HG02870 (cell line): ENCODE measurements at regions not wholly inside any gene's neighbourhood (a gene's known extent, or its start where the extent isn't known, plus 50 kb on each side); places are given as distances from the start of the nearest gene placed in this dataset.
"Not testable (repeated sequence)": the region's sequence is repeated elsewhere in the genome, so short reads cannot be mapped to it uniquely, and the experiment has no call there.

Experiments
- ATAC-seq: cut with Tn5 transposase; IDR thresholded peaks from one replicate; pipeline ENCODE4 v1.9.1; 2021; ENCODE audit warnings: mild to moderate bottlenecking, moderate library complexity; ENCODE audit not compliant: unreplicated experiment

DNA sequence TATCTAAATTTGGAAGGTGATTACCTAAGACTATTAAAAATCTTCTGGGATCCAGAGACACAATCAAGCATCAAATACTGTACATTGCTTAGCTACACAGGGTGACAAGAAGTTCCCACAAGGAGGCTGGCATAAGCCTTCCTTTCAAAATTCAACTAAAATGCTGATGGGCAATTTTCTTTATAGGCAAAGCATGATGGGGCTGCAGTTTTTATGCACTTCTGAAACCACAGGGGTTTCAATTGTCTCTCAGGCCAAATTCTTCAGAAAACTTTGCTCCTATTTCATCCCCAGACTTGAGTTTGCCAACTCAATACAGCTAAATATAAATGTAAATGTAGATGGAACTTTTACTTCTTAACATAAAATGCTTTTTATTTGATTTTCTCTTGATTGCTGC is 241.6 kb downstream of the ZPLD1 start:
- no peak for ATAC-seq

DNA sequence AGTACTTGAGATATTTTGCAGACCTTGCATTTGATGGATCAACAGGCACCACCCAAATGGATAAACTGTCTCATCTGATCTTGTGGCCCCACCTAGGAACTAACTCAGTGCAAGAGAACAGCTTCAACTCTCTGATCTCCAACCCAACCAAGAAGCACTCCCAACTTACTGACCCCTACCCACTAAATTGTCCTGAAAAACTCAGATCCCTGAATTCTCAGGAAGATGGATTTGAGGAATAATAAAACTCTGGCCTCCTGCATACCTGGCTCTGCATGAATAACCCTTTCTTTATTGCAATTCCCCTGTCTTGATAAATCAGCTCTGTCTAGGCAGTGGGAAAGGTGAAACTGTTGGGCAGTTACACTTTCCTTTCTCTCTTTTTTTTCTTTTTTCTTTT is 247.9 kb downstream of the ZPLD1 start:
- ATAC-seq: no peak

DNA sequence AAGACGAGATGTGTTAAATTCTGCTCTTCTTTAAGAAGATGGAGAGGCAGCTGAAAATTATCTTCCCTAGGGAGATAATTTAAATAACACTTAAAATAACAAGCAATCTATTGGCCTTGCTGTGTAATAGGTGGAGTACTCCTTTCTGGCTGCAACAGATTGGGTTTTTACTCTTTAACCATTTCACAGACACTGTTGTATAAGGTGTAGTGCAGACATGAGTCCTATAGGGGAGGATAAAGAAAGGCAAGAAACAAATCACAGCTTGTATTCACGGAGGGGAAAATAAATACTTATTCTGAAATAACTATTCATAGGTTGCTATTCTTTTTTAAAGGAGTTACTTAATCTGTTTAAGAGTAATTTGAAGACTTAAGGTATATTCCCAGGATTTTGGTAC is 252.0 kb downstream of the ZPLD1 start:
- ATAC-seq: no peak

DNA sequence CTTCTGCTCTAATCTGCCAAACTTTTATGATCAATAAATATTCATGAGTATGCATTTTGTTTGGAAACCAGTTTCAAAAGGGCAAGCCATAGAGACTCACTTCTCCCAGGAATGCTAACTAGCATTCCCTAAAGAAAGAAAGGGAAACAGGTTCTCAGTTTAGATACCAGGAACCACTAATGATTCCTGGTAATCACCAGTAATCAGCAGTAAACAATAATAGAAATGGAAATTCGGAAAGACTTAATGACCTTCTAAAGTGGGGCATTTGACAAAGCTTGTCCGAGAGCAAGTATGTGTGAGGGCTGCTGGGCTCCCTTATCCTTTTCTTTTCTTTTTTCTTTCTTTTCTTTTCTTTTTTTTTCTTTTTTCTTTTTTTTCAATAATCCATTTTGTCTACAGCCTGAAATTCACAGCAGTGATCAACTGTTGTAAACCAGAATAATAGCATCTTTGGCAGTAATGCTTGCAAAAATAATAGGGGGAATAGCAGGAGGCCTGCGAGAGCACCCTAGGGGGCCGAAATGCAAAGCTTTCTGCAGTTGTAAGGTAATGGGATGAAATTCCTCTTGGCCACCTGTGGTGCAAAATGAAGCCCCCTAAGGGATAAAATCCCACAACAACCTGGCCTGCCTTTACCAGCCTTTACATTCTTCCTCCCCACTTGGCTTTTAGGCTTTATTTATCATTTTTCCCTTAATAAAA is 253.2 kb downstream of the ZPLD1 start:
- ATAC-seq: no peak

DNA sequence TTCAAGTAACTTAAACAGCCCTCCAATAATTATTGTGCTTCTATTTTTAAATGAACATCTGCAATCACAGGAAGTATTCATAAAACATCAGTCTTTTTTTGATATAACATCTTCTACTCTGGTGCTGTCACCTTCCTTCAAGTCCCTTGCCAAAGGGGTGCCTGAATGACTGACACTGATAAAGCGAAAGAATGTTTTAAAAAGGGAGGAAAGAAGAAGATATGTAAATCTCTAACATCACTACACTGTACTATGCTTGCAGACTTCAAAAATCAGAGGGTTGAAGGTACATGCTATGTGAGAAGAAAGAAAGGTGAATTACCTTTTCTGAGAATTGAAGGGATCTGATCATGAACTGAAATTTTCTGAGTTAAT is 253.7 kb downstream of the ZPLD1 start:
- no peak for ATAC-seq

DNA sequence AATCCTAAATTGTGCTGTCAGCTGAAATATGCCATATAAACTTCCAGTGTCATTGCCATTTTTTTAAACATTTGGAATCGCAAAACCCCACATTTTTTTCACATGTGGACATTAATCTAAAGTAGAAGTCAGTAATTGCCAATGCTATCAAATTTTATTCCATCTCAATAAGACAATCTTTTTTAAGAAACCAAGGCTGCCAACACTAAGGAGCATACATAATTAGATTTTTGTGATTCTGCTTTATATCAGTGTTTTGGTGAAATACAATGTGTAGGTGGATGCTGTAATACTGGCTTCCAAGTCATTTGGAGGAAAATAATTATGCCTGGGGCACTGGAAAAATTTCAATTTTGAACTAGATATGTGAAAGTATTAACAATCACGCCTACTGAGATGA is 256.7 kb downstream of the ZPLD1 start:
- no peak for ATAC-seq

DNA sequence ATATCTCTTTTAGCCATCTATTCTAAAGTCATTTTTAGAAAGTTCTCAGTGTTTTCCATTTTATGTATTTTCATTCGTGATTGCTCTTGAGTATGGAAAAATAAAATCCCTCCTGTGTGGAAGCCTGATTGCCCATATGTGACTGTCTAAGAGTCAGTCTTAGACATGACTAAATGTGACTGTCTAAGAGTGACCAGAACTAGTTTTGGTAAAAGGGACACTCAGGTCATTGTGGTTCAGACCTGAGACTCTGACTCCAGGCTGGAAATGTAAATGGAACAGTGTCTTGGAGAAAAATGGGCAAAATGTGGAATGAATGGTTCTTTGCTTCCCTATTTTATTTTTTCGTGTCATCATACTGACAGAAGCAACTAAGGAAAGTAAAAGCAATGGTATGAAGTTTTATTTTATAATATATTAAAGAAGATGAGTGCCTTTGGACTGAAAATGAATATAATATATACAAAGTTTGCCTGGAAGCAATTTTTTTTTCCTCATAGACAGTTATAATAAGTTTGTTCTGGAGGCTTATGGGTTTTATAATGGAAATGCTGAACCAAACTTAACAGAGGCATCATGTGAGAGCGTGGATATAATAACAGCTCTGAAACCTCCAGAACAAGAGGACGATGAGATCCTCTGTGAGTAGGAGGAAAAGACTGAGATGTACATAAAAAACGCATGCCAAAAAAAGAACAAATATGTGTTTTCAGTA is 264.4 kb downstream of the ZPLD1 start:
- no peak for ATAC-seq

DNA sequence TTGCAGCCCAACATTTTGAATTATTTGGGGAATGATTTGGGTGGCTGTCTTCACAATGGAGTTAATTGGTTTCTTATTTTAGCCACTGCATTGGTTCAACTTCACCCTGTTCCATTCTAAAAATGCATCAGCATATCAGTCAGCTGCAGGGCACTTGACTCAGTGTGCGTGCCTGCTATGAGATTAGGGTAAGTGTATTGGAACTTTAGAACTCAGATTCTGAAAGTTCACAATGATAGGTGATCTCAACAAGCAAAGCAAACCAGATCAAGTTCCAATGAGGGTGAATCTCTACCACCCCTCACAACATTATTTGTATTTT is 265.0 kb downstream of the ZPLD1 start:
- no peak for ATAC-seq

DNA sequence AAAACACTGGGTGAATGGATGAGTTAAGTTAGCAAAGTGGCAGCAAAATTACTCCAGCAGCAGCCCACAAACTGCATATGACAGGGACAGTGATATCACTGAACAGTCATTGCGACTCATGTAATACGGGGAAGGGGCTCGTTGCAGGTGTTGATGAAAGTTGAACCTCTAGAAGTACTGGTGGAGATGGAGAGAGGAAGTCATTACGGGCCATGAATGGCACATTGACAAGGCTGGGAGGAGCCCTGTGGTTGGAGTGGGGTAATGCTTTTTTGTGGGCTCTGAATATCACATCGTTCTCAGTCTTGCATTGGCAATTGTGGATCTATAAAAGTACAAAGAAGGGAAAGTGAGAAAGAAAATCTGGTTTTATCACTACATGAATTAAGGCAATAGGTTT is 278.1 kb downstream of the ZPLD1 start:
- no peak for ATAC-seq

DNA sequence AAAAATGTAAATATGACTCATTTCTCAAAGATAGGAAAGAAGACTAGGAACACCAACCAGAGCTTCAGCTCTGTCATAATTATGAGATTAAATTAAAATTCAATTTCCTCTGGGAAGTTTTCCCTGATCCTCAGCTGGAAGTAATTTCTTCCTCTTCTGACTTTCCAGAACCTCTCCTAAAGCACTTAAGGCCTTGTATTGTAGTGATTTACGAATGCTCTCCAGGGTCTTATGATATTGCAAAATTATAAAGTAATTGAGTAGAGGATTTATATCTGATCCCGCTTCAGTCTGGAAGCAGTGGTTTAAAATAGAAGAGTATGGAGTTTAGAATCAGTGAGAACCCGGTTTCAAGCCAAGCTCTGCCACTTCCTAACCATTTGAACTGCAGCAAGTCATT is 279.8 kb downstream of the ZPLD1 start:
- ATAC-seq: peak; percentile 8

DNA sequence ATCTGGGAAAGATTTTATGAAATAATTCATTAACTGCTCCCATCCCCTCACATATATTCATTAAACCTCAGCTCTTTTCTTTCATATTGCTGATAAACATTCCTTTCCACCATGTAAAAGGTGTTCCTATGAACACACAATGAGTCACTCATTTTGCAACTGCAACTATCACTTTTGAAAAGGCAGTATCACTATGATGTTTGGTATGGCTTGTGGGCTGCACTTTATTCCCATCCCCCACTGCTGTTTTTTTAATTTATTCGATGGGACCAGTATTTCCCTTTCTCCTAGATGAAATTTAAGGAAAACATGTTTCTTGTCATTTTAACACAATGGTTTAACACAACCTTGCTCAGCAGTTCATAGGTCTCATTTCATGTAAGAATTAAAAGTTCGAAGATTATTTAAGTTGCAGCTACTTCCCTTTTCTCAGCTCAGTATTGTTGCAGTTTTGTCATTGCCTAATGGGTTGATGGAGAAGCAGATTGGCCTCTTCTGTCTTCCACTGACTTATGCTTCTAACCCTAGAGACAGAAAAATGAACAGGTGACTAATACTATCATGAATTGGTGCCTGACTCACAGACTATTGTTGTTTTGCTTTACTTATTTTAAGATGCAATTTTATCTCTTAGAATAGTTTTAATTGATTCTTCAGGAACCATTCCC is 280.3 kb downstream of the ZPLD1 start:
- ATAC-seq: peak; percentile 95

DNA sequence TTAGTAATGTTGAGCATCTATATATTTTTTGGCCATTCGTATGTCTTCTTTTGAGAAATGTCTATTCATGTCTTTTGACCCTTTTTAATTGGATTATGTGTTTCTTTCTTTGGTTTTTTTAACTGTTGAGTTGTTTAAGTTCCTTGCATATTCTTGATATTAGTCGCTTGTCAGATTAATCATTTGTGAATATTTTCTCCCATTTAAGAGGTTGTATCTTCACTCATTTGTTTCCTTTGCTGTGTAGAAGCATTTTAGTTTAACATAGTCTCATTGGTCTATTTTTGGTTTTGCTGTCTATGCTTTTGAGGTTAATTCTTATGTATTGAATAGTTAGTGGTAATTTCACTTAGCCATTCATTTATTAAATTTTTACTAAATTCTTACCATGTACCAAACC is 283.8 kb downstream of the ZPLD1 start:
- no peak for ATAC-seq

DNA sequence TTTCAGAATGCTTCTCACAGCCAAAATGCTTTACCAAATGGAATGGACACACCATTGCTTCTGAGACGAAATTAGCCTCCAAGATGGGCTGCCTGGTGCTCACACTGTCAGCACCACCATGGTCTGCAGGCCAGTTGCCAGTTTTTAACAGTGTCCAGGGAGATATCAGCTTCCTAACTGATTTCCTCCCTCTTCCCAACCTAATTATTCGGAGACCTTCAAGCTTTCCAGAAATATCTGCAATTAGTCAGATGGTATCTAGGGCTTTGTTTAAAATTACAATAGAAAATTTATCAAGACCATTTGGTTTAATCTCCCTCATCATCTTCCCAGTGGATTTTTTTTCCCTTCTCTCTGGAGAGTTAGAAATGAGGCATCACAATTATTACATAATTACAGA is 287.5 kb downstream of the ZPLD1 start:
- no peak for ATAC-seq

DNA sequence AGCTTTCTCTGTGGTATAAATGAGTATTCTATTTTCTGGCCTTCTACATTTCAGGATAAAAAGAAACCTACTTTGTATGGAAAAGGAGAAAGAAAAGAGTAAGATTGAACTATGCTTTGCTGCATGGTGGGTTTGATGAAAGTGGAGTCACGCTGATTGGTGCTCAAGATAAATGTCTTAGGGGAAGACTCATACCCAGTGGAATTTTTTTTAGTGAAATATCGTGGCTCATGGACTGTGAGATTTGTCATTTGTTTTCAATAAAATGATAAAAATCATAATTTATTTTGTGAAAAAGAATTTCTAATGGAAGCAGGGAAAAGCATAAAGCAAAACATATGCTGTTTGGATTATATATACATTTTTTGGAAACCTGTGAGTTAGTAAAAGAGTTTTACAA is 292.5 kb downstream of the ZPLD1 start:
- no peak for ATAC-seq

DNA sequence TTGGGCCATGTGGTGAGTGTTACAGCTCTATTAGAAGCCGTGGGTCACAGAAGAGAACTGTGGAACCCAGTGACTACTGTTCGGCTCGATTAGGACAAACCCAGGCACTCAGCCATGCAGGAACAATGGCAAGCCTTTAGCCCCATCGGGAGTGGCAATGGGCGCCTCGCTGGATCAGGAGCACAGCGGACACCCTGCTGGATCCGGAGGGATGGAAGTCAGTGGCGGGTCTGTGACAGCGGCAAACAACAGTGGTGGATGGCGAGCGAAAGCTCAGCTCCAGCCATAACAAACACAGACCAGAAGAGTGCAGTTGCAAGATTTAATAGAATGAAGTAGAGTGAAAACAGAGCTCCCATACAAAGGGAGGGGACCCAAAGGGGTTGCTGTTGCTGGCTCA is 297.8 kb downstream of the ZPLD1 start:
- ATAC-seq: not testable (repeated sequence)

DNA sequence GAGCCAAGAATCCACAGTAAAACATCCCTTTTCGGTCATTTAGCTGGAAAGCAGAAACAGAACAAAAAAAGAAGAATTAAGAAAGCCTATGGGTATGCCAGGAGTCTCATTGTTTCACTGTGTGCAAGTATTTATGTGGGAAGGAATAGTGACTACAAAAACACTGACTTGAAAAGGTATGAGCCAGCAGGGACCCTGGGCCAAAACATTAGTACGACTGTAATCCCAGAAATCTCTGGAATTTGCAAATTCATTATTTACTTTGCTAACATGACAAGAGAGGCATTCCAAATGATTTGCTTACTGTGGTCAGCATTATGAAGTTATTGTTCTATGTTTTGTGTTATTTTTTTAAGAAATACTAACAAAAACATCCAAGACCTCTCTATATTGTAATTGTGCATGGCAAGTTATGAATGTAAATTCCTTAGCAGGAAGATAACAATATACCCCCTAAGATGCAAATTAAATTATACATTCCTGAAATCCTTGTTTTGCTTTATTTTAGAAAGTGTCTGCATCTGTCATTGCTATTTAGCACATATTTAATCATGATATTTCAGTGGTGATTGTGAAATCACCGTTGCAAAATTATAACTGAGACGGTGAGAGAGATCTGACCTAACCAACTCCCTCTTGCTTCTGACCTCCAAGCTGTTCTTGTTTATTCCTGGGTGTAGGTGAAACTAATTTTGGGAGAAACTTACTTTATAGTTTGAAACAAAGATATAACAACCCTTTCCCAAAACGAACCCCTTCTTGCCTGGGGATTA is 299.2 kb downstream of the ZPLD1 start:
- no peak for ATAC-seq

DNA sequence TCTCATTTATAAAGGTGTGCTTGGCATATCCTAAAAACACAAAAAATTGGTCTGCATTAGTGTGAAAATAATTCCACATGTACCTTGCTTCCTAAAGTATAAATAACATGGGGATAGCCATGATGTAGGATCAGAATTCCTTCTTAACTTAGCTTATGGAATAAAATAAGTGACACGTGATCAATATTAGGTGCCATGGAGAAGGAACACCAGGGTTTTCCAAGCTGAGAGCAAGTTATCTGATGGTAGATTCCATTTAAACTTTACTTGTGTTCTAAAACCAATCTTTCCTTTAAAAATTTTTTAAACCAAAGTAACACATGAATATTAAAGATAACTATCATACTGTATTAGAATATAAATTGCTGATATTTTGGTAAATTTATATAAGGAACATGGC is 300.5 kb downstream of the ZPLD1 start:
- no peak for ATAC-seq

DNA sequence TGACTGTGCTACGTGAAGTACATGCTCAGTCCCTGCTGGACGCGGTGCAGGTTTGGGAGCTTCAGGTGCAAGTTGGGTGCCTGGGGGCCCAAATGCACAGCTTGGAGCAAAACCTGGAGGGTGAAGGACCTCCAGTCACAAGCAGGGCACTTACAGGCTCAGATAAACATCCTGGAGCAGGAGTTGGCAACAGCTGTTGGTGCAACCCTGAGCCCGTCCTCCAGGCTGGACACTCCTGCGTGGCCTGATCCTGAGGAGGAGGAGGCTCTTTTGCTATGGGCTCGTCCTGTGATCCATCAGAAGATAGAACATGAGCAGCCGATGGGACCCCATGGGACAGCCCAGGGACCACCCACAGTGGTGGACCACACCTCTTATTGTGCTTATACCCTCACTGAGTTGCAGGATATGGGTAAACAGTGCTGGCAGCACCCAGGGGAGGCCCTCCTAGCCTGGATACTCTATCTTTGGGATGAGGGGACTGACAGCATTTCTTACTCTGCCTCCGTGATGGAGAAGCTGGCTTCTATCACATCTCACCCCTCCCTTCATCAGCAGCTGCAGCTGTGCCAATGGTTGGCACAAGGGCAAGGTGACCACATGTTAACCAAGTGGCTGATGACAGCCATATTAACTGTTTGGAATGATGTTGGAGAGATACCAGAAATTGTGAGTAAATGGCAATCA is 301.6 kb downstream of the ZPLD1 start:
- ATAC-seq: no peak

DNA sequence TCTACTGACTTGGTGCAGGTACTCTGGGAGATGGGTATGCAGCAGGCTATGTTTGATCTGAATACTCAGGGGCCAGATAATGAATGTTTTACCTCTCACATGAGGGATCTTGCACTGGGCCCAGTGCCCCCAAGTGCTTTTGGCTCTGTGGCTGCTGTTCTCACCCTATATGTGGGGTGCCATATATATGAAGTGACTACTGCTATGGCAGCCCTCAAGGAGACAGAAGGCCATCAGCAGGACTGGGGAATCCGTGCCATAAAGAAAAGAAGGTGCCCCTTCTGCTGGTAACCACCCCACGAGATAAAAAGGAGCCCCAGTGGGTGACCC is 302.1 kb downstream of the ZPLD1 start:
- ATAC-seq: no peak

DNA sequence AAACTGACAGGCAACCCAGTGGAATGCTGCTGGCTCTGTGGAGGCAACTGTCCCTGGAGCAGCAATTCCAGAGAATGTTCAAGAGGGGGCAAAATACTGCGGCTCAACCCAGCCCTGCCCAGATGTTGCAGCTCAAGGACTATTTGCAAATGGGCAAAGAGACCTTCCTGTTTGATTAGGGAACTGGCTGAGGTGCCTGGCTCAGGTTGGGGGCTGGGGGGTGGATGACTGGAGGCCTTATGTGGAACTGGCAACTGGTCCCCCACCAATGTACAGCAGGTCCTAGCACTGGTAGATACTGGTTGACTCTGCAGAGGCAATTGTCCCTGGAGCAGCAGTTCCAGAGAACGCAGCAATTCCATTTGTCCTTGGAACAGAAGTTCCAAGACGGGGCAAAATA is 302.5 kb downstream of the ZPLD1 start:
- no peak for ATAC-seq

DNA sequence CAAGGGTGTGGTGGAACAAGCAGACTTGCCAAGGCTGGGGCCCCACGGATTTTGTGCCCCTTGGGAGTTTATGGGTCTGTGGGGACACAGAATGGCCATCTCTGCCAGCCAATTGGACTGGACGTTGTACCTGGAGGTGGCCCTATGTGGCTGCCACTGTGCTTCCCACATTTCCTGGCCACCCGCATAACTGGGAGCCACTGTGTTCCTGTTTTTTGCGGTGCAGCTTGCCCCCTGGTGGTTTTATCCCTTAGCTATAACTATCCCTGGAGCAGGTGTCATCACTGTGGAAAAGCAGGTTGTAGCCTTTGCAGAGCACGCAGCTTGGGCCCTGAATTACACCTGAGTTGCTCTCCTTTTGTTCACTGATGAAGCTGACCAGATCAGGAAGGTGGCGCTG is 306.3 kb downstream of the ZPLD1 start:
- ATAC-seq: no peak
